Stimulated activated effector memory CD8-positive, alpha-beta T cell treated with anti-CD3 and anti-CD28 coated beads, Interleukin-12 subunit alpha, Interleukin-12 subunit beta, amount 100 ng/mL, for 72 hours (primary cell): ENCODE measurements at regions not wholly inside any gene's neighbourhood (a gene's known extent, or its start where the extent isn't known, plus 50 kb on each side); places are given as distances from the start of the nearest gene placed in this dataset.
"Not testable (repeated sequence)": the region's sequence is repeated elsewhere in the genome, so short reads cannot be mapped to it uniquely, and the experiment has no call there.

ENCODE experiments used
- ATAC-seq: fragments of 150-1000 bp; cut with Tn5 transposase; 2 replicates; pipeline ENCODE4 v1.10.0; 2021
- DNase-seq, 2 donors: peaks; one replicate each; pipeline ENCODE4 v3.0.0; 2021 to 2022; ENCODE audit warnings: low spot score in 2 of 2
- H3K27ac Mint-ChIP-seq: one replicate; pipeline ENCODE4 v1.8.0; 2022; ENCODE audit warnings: mild to moderate bottlenecking, mixed read lengths
- H3K36me3 Mint-ChIP-seq: one replicate; pipeline ENCODE4 v1.8.0; 2022; ENCODE audit warnings: mild to moderate bottlenecking, mixed read lengths
- H3K4me1 Mint-ChIP-seq: one replicate; pipeline ENCODE4 v1.8.0; 2022; ENCODE audit warnings: mixed read lengths
- H3K4me3 Mint-ChIP-seq: one replicate; pipeline ENCODE4 v1.8.0; 2022; ENCODE audit warnings: mild to moderate bottlenecking, mixed read lengths
- H3K9me3 Mint-ChIP-seq: one replicate; pipeline ENCODE4 v1.8.0; 2022; ENCODE audit warnings: mixed read lengths

GRCh38 chr4:127357765-127358164, 275.0 kb upstream of the INTU start:
- DNase-seq = no peak
- no peak for ATAC-seq
- peaks cover 4% of the 10 kb centered on the region for H3K9me3 Mint-ChIP-seq
- no peaks in the 10 kb centered on the region for H3K36me3 Mint-ChIP-seq
- no peak overlapping the region for H3K4me3 Mint-ChIP-seq
- no peaks in the 10 kb centered on the region for H3K4me1 Mint-ChIP-seq
- H3K27ac Mint-ChIP-seq = no peak overlapping the region

GRCh38 chr4:127362686-127363085, 270.1 kb upstream of the INTU start:
- H3K4me1 Mint-ChIP-seq = no peaks in the 10 kb centered on the region
- DNase-seq (no peak), ATAC-seq (no peak)
- no peak overlapping the region for H3K27ac Mint-ChIP-seq
- H3K9me3 Mint-ChIP-seq = no peaks in the 10 kb centered on the region
- no peak overlapping the region for H3K4me3 Mint-ChIP-seq
- no peaks in the 10 kb centered on the region for H3K36me3 Mint-ChIP-seq

GRCh38 chr4:127364397-127364796, 268.4 kb upstream of the INTU start:
- DNase-seq = no peak
- Mint-ChIP-seq H3K36me3 (no peaks in the 10 kb centered on the region), H3K27ac (no peak overlapping the region), H3K4me1 (no peaks in the 10 kb centered on the region), H3K4me3 (no peak overlapping the region), H3K9me3 (peaks cover 2% of the 10 kb centered on the region)
- ATAC-seq = no peak

GRCh38 chr4:127364911-127365310, 267.8 kb upstream of the INTU start:
- DNase-seq (no peak), ATAC-seq (no peak)
- no peak overlapping the region for H3K27ac Mint-ChIP-seq
- H3K4me3 Mint-ChIP-seq = no peak overlapping the region
- H3K4me1 Mint-ChIP-seq = no peaks in the 10 kb centered on the region
- peaks cover 2% of the 10 kb centered on the region for H3K9me3 Mint-ChIP-seq
- no peaks in the 10 kb centered on the region for H3K36me3 Mint-ChIP-seq

GRCh38 chr4:127370604-127371003, 262.2 kb upstream of the INTU start:
- Mint-ChIP-seq H3K9me3 (peaks cover 12% of the 10 kb centered on the region), H3K36me3 (no peaks in the 10 kb centered on the region), H3K27ac (no peak overlapping the region), H3K4me1 (no peaks in the 10 kb centered on the region), H3K4me3 (no peak overlapping the region)
- ATAC-seq (no peak), DNase-seq (no peak)

- Mint-ChIP-seq H3K4me1 (no peaks in the 10 kb centered on the region), H3K36me3 (no peaks in the 10 kb centered on the region), H3K4me3 (no peak overlapping the region), H3K9me3 (peaks cover 15% of the 10 kb centered on the region), H3K27ac (no peak overlapping the region)
- no peak for ATAC-seq
- no peak for DNase-seq
Measured at GRCh38 chr4:127379499-127379898, 253.3 kb upstream of the INTU start.

GRCh38 chr4:127379948-127380347, 252.8 kb upstream of the INTU start:
- not testable (repeated sequence) for H3K36me3 Mint-ChIP-seq, H3K4me1 Mint-ChIP-seq, ATAC-seq, H3K27ac Mint-ChIP-seq, DNase-seq, H3K4me3 Mint-ChIP-seq
- H3K9me3 Mint-ChIP-seq = peaks cover 10% of the 10 kb centered on the region

- Mint-ChIP-seq H3K4me3 (no peak overlapping the region), H3K4me1 (no peaks in the 10 kb centered on the region), H3K9me3 (peaks cover 9% of the 10 kb centered on the region), H3K36me3 (no peaks in the 10 kb centered on the region), H3K27ac (no peak overlapping the region)
- ATAC-seq = no peak
- no peak for DNase-seq
Measured at GRCh38 chr4:127383666-127384065, 249.1 kb upstream of the INTU start.

- Mint-ChIP-seq H3K27ac (no peak overlapping the region), H3K4me1 (no peaks in the 10 kb centered on the region), H3K4me3 (no peak overlapping the region), H3K36me3 (no peaks in the 10 kb centered on the region), H3K9me3 (peaks cover under 1% of the 10 kb centered on the region)
- no peak for DNase-seq
- no peak for ATAC-seq
Measured at GRCh38 chr4:127394516-127394915, 238.2 kb upstream of the INTU start.

GRCh38 chr4:127400276-127400675, 232.5 kb upstream of the INTU start:
- DNase-seq = no peak
- no peak for ATAC-seq
- Mint-ChIP-seq H3K27ac (no peak overlapping the region), H3K4me1 (no peaks in the 10 kb centered on the region), H3K9me3 (peaks cover 5% of the 10 kb centered on the region), H3K4me3 (no peak overlapping the region), H3K36me3 (no peaks in the 10 kb centered on the region)

GRCh38 chr4:127400731-127401346, 231.9 kb upstream of the INTU start:
- no peak overlapping the region for H3K27ac Mint-ChIP-seq

GRCh38 chr4:127403471-127404084, 229.2 kb upstream of the INTU start:
- H3K4me1 Mint-ChIP-seq = no peaks in the 10 kb centered on the region
- DNase-seq (no peak), ATAC-seq (no peak)
- H3K4me3 Mint-ChIP-seq = no peak overlapping the region
- peaks cover 8% of the 10 kb centered on the region for H3K9me3 Mint-ChIP-seq
- H3K27ac Mint-ChIP-seq = no peak overlapping the region
- H3K36me3 Mint-ChIP-seq = no peaks in the 10 kb centered on the region

More at GRCh38 chr4:127400731-127401346, 231.9 kb upstream of the INTU start:
- DNase-seq (no peak), ATAC-seq (no peak)
- Mint-ChIP-seq H3K4me3 (no peak overlapping the region), H3K36me3 (no peaks in the 10 kb centered on the region), H3K9me3 (peaks cover 8% of the 10 kb centered on the region), H3K4me1 (no peaks in the 10 kb centered on the region)

- no peaks in the 10 kb centered on the region for H3K36me3 Mint-ChIP-seq
- DNase-seq (no peak), ATAC-seq (no peak)
- no peak overlapping the region for H3K27ac Mint-ChIP-seq
- H3K4me3 Mint-ChIP-seq = no peak overlapping the region
- H3K4me1 Mint-ChIP-seq = no peaks in the 10 kb centered on the region
- peaks cover 6% of the 10 kb centered on the region for H3K9me3 Mint-ChIP-seq
Measured at GRCh38 chr4:127406187-127406586, 226.6 kb upstream of the INTU start.

- not testable (repeated sequence) for ATAC-seq, H3K4me1 Mint-ChIP-seq, H3K9me3 Mint-ChIP-seq, DNase-seq, H3K36me3 Mint-ChIP-seq, H3K27ac Mint-ChIP-seq, H3K4me3 Mint-ChIP-seq
Measured at GRCh38 chr4:127407572-127407971, 225.2 kb upstream of the INTU start.

GRCh38 chr4:127410201-127410600, 222.6 kb upstream of the INTU start:
- no peak overlapping the region for H3K4me3 Mint-ChIP-seq
- H3K36me3 Mint-ChIP-seq = no peaks in the 10 kb centered on the region
- no peak for DNase-seq
- H3K27ac Mint-ChIP-seq = no peak overlapping the region
- H3K9me3 Mint-ChIP-seq = peaks cover 8% of the 10 kb centered on the region
- no peak for ATAC-seq
- no peaks in the 10 kb centered on the region for H3K4me1 Mint-ChIP-seq

GRCh38 chr4:127410644-127411043, 222.1 kb upstream of the INTU start:
- DNase-seq (no peak), ATAC-seq (no peak)
- H3K36me3 Mint-ChIP-seq = no peaks in the 10 kb centered on the region
- no peak overlapping the region for H3K27ac Mint-ChIP-seq
- H3K9me3 Mint-ChIP-seq = peaks cover 6% of the 10 kb centered on the region
- no peak overlapping the region for H3K4me3 Mint-ChIP-seq
- no peaks in the 10 kb centered on the region for H3K4me1 Mint-ChIP-seq
